Neural cell (in vitro differentiated cells): ENCODE measurements at regions not wholly inside any gene's neighbourhood (a gene's known extent, or its start where the extent isn't known, plus 50 kb on each side); places are given as distances from the start of the nearest gene placed in this dataset.

ENCODE experiments used
- H2AFZ ChIP-seq: fragments of 200-600, 300-800 bp; sonication (generic), shearing (Covaris generic); 2 replicates; pipeline ENCODE4 v1.6.0; 2014; ENCODE audit warnings: low read depth, mild to moderate bottlenecking, antibody characterized with exemption, low read length, moderate library complexity
- H3F3A ChIP-seq: fragments of 200-600 bp; shearing (Covaris generic); 2 replicates; pipeline ENCODE4 v1.6.1; 2016; ENCODE audit warnings: mild to moderate bottlenecking, moderate library complexity, mixed read lengths, antibody characterized with exemption, low read length; ENCODE audit not compliant: insufficient read depth, poor library complexity, severe bottlenecking
- H3K27ac ChIP-seq: fragments of 200-600, 300-800 bp; sonication (generic), shearing (Covaris generic); 2 replicates; pipeline ENCODE4 v1.5.1; 2014; ENCODE audit warnings: mild to moderate bottlenecking, low read length, moderate library complexity
- H3K27me3 ChIP-seq: fragments of 300-800, 200-600 bp; sonication (generic), shearing (Covaris generic); 2 replicates; pipeline ENCODE4 v1.6.0; 2014; ENCODE audit warnings: mild to moderate bottlenecking, low read depth, low read length, moderate library complexity; ENCODE audit not compliant: insufficient read depth
- H3K36me3 ChIP-seq: fragments of 300-800, 200-600 bp; sonication (generic), shearing (Covaris generic); 2 replicates; pipeline ENCODE4 v1.5.1; 2014; ENCODE audit warnings: mild to moderate bottlenecking, antibody characterized with exemption, low read length, moderate library complexity; ENCODE audit not compliant: insufficient read depth
- H3K4me2 ChIP-seq: fragments of 300-800, 200-600 bp; sonication (generic), shearing (Covaris generic); 2 replicates; pipeline ENCODE4 v1.6.0; 2014; ENCODE audit warnings: mild to moderate bottlenecking, low read length
- H3K4me3 ChIP-seq: fragments of 300-800, 200-600 bp; sonication (generic), shearing (Covaris generic); 2 replicates; pipeline ENCODE4 v1.5.1; 2014; ENCODE audit warnings: mild to moderate bottlenecking, low read length, moderate library complexity
- H3K79me2 ChIP-seq: fragments of 200-600 bp; shearing (Covaris generic); replicated peaks from 2 replicates; pipeline ENCODE4 v1.6.0; 2014; ENCODE audit warnings: mild to moderate bottlenecking, low read length, moderate library complexity; ENCODE audit not compliant: insufficient read depth
- H3K9ac ChIP-seq: fragments of 300-800, 200-600 bp; sonication (generic), shearing (Covaris generic); 2 replicates; pipeline ENCODE4 v1.6.1; 2016; ENCODE audit warnings: mild to moderate bottlenecking, low read length, mixed read lengths
- H3K9me2 ChIP-seq: fragments of 200-600 bp; shearing (Covaris generic); 2 replicates; pipeline ENCODE4 v1.6.1; 2016; ENCODE audit warnings: mild to moderate bottlenecking, low read length, mixed read lengths; ENCODE audit not compliant: insufficient read depth
- H3K9me3 ChIP-seq: fragments of 200-600, 300-800 bp; sonication (generic), shearing (Covaris generic); 2 replicates; pipeline ENCODE4 v1.6.1; 2016; ENCODE audit warnings: mild to moderate bottlenecking, mixed run types, low read length, moderate library complexity, mixed read lengths
- H4K20me1 ChIP-seq: fragments of 200-600 bp; shearing (Covaris generic); 2 replicates; pipeline ENCODE4 v1.6.1; 2016; ENCODE audit warnings: mild to moderate bottlenecking, mixed run types; ENCODE audit not compliant: insufficient read depth
- EP300 ChIP-seq: fragments of 450-650 bp; conservative IDR thresholded peaks from 2 replicates; pipeline ENCODE4 v1.6.1; 2014; ENCODE audit warnings: antibody characterized with exemption, mild to moderate bottlenecking, moderate library complexity; ENCODE audit not compliant: poor library complexity, severe bottlenecking
- EZH2 ChIP-seq: fragments of 200-600, 300-800 bp; shearing (Covaris generic), sonication (generic); IDR thresholded peaks from 2 replicates; pipeline ENCODE4 v1.6.1; 2014; ENCODE audit warnings: antibody characterized with exemption, low read length, borderline replicate concordance, mild to moderate bottlenecking; ENCODE audit not compliant: insufficient read depth, poor library complexity, severe bottlenecking
- MXI1 ChIP-seq: fragments of 450-650 bp; conservative IDR thresholded peaks from 2 replicates; pipeline ENCODE4 v1.6.1; 2014; ENCODE audit warnings: antibody characterized with exemption, mild to moderate bottlenecking; ENCODE audit not compliant: poor library complexity, severe bottlenecking
- POLR2AphosphoS5 ChIP-seq: IDR thresholded peaks from 2 replicates; pipeline ENCODE4 v1.6.1; 2012
- RAD21 ChIP-seq: fragments of 450-650 bp; conservative IDR thresholded peaks from 2 replicates; pipeline ENCODE4 v1.6.1; 2014; ENCODE audit warnings: antibody characterized with exemption, mild to moderate bottlenecking, moderate library complexity
- REST ChIP-seq: IDR thresholded peaks from 2 replicates; pipeline ENCODE4 v1.6.1; 2012; ENCODE audit warnings: borderline replicate concordance
- SMC3 ChIP-seq: fragments of 450-650 bp; conservative IDR thresholded peaks from 2 replicates; pipeline ENCODE4 v1.6.1; 2014; ENCODE audit warnings: antibody characterized with exemption, mild to moderate bottlenecking, moderate library complexity; ENCODE audit not compliant: poor library complexity
- TAF1 ChIP-seq: IDR thresholded peaks from 2 replicates; pipeline ENCODE4 v1.6.1; 2012; ENCODE audit warnings: low read depth
- TF ChIP-seq, protein P1 (sequence below): fragments of 450-650 bp; IDR thresholded peaks from 2 replicates; pipeline ENCODE4 v1.5.1; 2014; ENCODE audit warnings: antibody characterized with exemption, mild to moderate bottlenecking, moderate library complexity; ENCODE audit not compliant: poor library complexity, severe bottlenecking

DNA sequence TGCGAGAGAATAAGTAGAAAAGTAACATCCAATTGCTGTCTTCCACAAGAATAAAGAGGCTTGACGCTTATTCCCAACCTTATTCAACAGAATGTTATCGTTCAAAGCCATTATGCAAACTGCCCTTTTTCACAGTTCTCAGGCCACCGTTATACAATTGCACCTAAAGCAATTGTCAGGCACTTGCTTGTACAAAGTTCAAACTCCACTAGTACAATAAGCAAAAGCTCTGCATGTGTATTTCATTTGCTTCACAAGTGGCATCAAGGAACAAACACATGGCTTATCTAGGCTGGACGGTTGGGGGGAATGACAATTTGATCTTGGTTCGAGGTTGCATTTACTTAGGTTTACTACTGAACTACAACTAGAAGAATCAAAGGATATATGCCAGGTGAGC, 815.6 kb downstream of the EFNB2 start:
- Histone ChIP-seq H3K79me2 (no peaks in the 10 kb centered on the region), H3K9ac (no peak overlapping the region), H3K9me3 (no peaks in the 10 kb centered on the region), H3K36me3 (no peaks in the 10 kb centered on the region), H3K4me3 (no peak overlapping the region), H3K9me2 (no peaks in the 10 kb centered on the region), H3K27me3 (no peaks in the 10 kb centered on the region), H3K27ac (no peak overlapping the region), H3K4me2 (no peak overlapping the region), H4K20me1 (no peaks in the 10 kb centered on the region), H2AFZ (no peak overlapping the region), H3F3A (no peaks in the 10 kb centered on the region)
- TF ChIP-seq TAF1 = no peak
- no peak for TF ChIP-seq RAD21
- TF ChIP-seq, protein P1, sequence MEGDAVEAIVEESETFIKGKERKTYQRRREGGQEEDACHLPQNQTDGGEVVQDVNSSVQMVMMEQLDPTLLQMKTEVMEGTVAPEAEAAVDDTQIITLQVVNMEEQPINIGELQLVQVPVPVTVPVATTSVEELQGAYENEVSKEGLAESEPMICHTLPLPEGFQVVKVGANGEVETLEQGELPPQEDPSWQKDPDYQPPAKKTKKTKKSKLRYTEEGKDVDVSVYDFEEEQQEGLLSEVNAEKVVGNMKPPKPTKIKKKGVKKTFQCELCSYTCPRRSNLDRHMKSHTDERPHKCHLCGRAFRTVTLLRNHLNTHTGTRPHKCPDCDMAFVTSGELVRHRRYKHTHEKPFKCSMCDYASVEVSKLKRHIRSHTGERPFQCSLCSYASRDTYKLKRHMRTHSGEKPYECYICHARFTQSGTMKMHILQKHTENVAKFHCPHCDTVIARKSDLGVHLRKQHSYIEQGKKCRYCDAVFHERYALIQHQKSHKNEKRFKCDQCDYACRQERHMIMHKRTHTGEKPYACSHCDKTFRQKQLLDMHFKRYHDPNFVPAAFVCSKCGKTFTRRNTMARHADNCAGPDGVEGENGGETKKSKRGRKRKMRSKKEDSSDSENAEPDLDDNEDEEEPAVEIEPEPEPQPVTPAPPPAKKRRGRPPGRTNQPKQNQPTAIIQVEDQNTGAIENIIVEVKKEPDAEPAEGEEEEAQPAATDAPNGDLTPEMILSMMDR = no peak
- TF ChIP-seq EP300 = no peak
- no peak for TF ChIP-seq REST
- no peak for TF ChIP-seq POLR2AphosphoS5
- no peak for TF ChIP-seq MXI1
- no peak for TF ChIP-seq SMC3
- no peak for TF ChIP-seq EZH2

DNA sequence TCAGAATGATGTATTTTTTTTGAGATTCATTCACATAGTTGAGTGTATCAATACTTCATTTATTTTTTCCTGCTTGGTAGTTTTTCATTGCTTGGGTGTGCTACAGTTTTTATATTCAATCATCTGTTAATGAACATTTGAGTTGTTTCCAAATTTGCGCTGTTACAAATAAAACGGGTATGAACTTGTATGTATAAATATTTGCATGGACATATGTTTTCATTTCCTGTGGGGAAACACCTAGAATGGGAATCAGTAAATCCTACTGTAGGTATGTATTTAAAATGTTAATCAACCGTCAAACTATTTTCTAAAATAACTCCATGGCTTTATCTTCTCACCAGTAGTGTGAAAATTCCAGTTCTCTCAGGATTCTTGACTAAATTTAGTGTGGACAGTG, 826.3 kb downstream of the EFNB2 start:
- H3K4me2 ChIP-seq = no peak overlapping the region
- no peaks in the 10 kb centered on the region for H3K36me3 ChIP-seq
- TF ChIP-seq, protein P1 = no peak
- TF ChIP-seq REST (no peak), MXI1 (no peak), POLR2AphosphoS5 (no peak), SMC3 (no peak), EZH2 (no peak), EP300 (no peak), TAF1 (no peak), RAD21 (no peak)
- H3K9me3 ChIP-seq = no peaks in the 10 kb centered on the region
- H2AFZ ChIP-seq = no peak overlapping the region
- no peaks in the 10 kb centered on the region for H3K27me3 ChIP-seq
- no peaks in the 10 kb centered on the region for H3K9me2 ChIP-seq
- H3K27ac ChIP-seq = no peak overlapping the region
- H3K79me2 ChIP-seq = no peaks in the 10 kb centered on the region
- H3K9ac ChIP-seq = no peak overlapping the region
- H3F3A ChIP-seq = no peaks in the 10 kb centered on the region
- no peaks in the 10 kb centered on the region for H4K20me1 ChIP-seq
- no peak overlapping the region for H3K4me3 ChIP-seq
